ENCODE measurements at regions not wholly inside any gene's neighbourhood (a gene's known extent, or its start where the extent isn't known, plus 50 kb on each side); places are given as distances from the start of the nearest gene placed in this dataset.

- H3K36me3 ChIP-seq: no peaks in the 10 kb centered on the region
- no peak overlapping the region for H3K27ac ChIP-seq
- no peaks in the 10 kb centered on the region for H3K27me3 ChIP-seq
- no peaks in the 10 kb centered on the region for H3K9me3 ChIP-seq
- no peak overlapping the region for H3K4me3 ChIP-seq
- WGBS, 2 donors (ENCODE audit: low coverage in 1 of 2): 75 to 84% methylated on average over 4 to 7 of the region's 11 CpGs
- TF ChIP-seq POLR2AphosphoS5 (IDR thresholded peaks at IDR 0.05): no peak
- TF ChIP-seq POLR2A (IDR thresholded peaks at IDR 0.05): no peak
- TF ChIP-seq CTCF (IDR thresholded peaks at IDR 0.05): no peak
- TF ChIP-seq EP300 (IDR thresholded peaks at IDR 0.05): no peak
- ATAC-seq: no peak
- H3K4me1 ChIP-seq: no peaks in the 10 kb centered on the region
Measured at GRCh38 chr5:58358501-58359178, 101.2 kb downstream of the PLK2 start.

- WGBS, 2 donors (ENCODE audit: low coverage in 1 of 2): 91 to 100% methylated on average over 3 to 4 of the region's 4 CpGs
Measured at GRCh38 chr5:58357799-58358500, 101.9 kb downstream of the PLK2 start.

DNA sequence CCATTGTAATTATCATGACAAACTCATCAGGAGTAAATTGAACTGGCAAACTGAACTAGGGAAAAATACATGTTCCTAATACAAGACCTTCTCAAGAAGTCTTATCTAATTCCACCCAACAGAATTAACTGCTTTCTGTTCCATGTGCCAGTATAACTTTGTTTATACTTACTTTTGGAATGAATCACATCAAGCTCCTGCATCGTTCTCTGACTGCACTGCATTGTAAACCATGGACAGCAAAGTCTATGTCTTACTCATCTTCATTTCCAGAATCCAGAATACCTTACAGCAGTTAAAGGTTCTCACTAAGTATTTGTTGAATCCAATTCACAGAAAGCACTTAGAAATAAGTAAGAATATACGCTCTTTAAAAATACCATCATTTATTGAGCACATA lies 102.8 kb downstream of the PLK2 start:
- Histone ChIP-seq H3K27me3 (no peaks in the 10 kb centered on the region), H3K4me1 (no peaks in the 10 kb centered on the region), H3K9me3 (no peaks in the 10 kb centered on the region), H3K4me3 (no peak overlapping the region), H3K36me3 (no peaks in the 10 kb centered on the region), H3K27ac (no peak overlapping the region)
- no peak for ATAC-seq
- 65 to 74% methylated on average over 2 of the region's 2 CpGs for WGBS, 2 donors (ENCODE audit: low coverage in 1 of 2)
- TF ChIP-seq EP300 (IDR thresholded peaks at IDR 0.05): no peak
- TF ChIP-seq CTCF (IDR thresholded peaks at IDR 0.05): no peak
- TF ChIP-seq POLR2AphosphoS5 (IDR thresholded peaks at IDR 0.05): no peak
- no peak for TF ChIP-seq POLR2A (IDR thresholded peaks at IDR 0.05)

More at GRCh38 chr5:58357799-58358500, 101.9 kb downstream of the PLK2 start:
- Histone ChIP-seq H3K27me3 (no peaks in the 10 kb centered on the region), H3K4me1 (no peaks in the 10 kb centered on the region), H3K4me3 (no peak overlapping the region), H3K36me3 (no peaks in the 10 kb centered on the region), H3K27ac (no peak overlapping the region), H3K9me3 (no peaks in the 10 kb centered on the region)
- ATAC-seq: no peak
- TF ChIP-seq POLR2AphosphoS5 (IDR thresholded peaks at IDR 0.05) (no peak), EP300 (IDR thresholded peaks at IDR 0.05) (no peak), CTCF (IDR thresholded peaks at IDR 0.05) (no peak), POLR2A (IDR thresholded peaks at IDR 0.05) (no peak)

DNA sequence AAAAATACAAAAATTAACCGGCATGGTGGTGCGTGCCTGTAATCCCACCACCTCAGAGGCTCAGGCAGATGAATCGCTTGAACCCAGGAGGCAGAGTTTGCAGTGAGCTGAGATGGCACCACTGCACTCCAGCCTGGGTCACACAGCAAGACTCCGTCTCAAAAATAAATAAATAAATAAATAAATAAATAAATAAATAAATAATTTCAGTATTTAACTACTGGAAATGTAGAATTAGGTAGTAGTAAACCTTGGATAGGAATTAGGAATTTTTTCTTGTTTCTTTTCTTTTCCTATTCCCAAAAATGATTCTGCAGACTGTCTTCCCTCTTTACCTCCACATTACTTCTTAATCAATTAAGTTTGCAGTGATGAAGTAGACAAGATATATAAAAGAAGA lies 103.2 kb downstream of the PLK2 start:
- no peak for ATAC-seq

More for the DNA sequence above, 103.2 kb downstream of the PLK2 start:
- Histone ChIP-seq H3K9me3 (no peaks in the 10 kb centered on the region), H3K27me3 (no peaks in the 10 kb centered on the region), H3K4me3 (no peak overlapping the region), H3K36me3 (no peaks in the 10 kb centered on the region), H3K4me1 (no peaks in the 10 kb centered on the region), H3K27ac (no peak overlapping the region)
- WGBS, 2 donors (ENCODE audit: low coverage in 1 of 2): 96 to 97% methylated on average over 3 to 4 of the region's 4 CpGs
- TF ChIP-seq EP300 (IDR thresholded peaks at IDR 0.05): no peak
- TF ChIP-seq POLR2AphosphoS5 (IDR thresholded peaks at IDR 0.05): no peak
- no peak for TF ChIP-seq POLR2A (IDR thresholded peaks at IDR 0.05)
- no peak for TF ChIP-seq CTCF (IDR thresholded peaks at IDR 0.05)
